ENCODE measurements at regions not wholly inside any gene's neighbourhood (a gene's known extent, or its start where the extent isn't known, plus 50 kb on each side); places are given as distances from the start of the nearest gene placed in this dataset.

- TF ChIP-seq CTCF (IDR thresholded peaks at IDR 0.05; ENCODE audit: low read depth, low read length) (no peak), POLR2A (IDR thresholded peaks at IDR 0.05; ENCODE audit: extremely low read depth, insufficient read length) (no peak)
Observed at GRCh38 chr3:177960722-177961121, 575.5 kb upstream of the KCNMB2 start.
